OCI-LY7 (cell line): ENCODE measurements at regions not wholly inside any gene's neighbourhood (a gene's known extent, or its start where the extent isn't known, plus 50 kb on each side); places are given as distances from the start of the nearest gene placed in this dataset.

Experiments used
- BruUV-seq: library from RNA; stranded (reverse); fragments of 400-500 nt; replicated peaks from 2 replicates; lab custom pipeline; 2021; lab: Mats Ljungman, UMichigan
- CTCF ChIA-PET: fragments of 300-600 bp; sonication (Branson Sonifier 250); formaldehyde crosslinking; loops from one replicate; lab custom pipeline; 2022; ENCODE audit warnings: antibody characterized with exemption; ENCODE audit not compliant: unreplicated experiment; lab: Charles Lee
- POLR2A ChIA-PET: fragments of 300-600 bp; sonication (Branson Sonifier 250); formaldehyde crosslinking; loops from one replicate; lab custom pipeline; 2022; ENCODE audit warnings: antibody characterized with exemption; lab: Charles Lee
- DNase-seq: peaks from one replicate; pipeline ENCODE4 v3.0.0-alpha.2; 2015; ENCODE audit warnings: low spot score
- H2AFZ ChIP-seq: fragments of 200-600 bp; sonication (generic), shearing (Covaris generic); 2 replicates; pipeline ENCODE4 v1.6.1; 2014; ENCODE audit warnings: mild to moderate bottlenecking, antibody characterized with exemption, low read length, moderate library complexity
- H3K27ac ChIP-seq: fragments of 200-600 bp; sonication (generic); 2 replicates; pipeline ENCODE4 v1.5.1; 2014; ENCODE audit warnings: mixed run types, low read depth, mild to moderate bottlenecking, moderate library complexity, low read length, inconsistent platforms; ENCODE audit not compliant: poor library complexity, severe bottlenecking
- H3K36me3 ChIP-seq: fragments of 200-600 bp; sonication (generic); 2 replicates; pipeline ENCODE4 v1.6.1; 2014; ENCODE audit warnings: mild to moderate bottlenecking, antibody characterized with exemption, low read length, moderate library complexity, mixed read lengths; ENCODE audit not compliant: insufficient read depth
- H3K4me1 ChIP-seq: fragments of 200-600 bp; sonication (generic); 2 replicates; pipeline ENCODE4 v1.5.1; 2014; ENCODE audit warnings: mild to moderate bottlenecking, low read length; ENCODE audit not compliant: insufficient read depth, poor library complexity, severe bottlenecking
- H3K4me2 ChIP-seq: fragments of 200-600 bp; sonication (generic); 2 replicates; pipeline ENCODE4 v1.6.1; 2014; ENCODE audit warnings: mild to moderate bottlenecking, low read length
- H3K4me3 ChIP-seq: fragments of 200-600 bp; sonication (generic); 2 replicates; pipeline ENCODE4 v1.5.1; 2014; ENCODE audit warnings: mild to moderate bottlenecking, low read depth, low read length; ENCODE audit not compliant: poor library complexity, severe bottlenecking
- H3K79me2 ChIP-seq: fragments of 200-600 bp; sonication (generic); 2 replicates; pipeline ENCODE4 v1.6.1; 2016; ENCODE audit warnings: low read depth, mild to moderate bottlenecking, low read length, moderate library complexity, mixed read lengths; ENCODE audit not compliant: insufficient read depth
- H3K9me2 ChIP-seq: fragments of 200-600 bp; sonication (generic); 2 replicates; pipeline ENCODE4 v1.6.1; 2016; ENCODE audit warnings: mild to moderate bottlenecking, low read length, mixed read lengths; ENCODE audit not compliant: insufficient read depth
- H3K9me3 ChIP-seq: fragments of 200-600 bp; sonication (generic); 2 replicates; pipeline ENCODE4 v1.6.1; 2014; ENCODE audit warnings: mild to moderate bottlenecking, mixed run types, low read length, mixed read lengths
- H4K20me1 ChIP-seq: fragments of 200-600 bp; sonication (generic); 2 replicates; pipeline ENCODE4 v1.6.1; 2014; ENCODE audit warnings: mild to moderate bottlenecking, antibody characterized with exemption, low read length, moderate library complexity, mixed read lengths; ENCODE audit not compliant: insufficient read depth
- EZH2phosphoT487 ChIP-seq: fragments of 200-600 bp; sonication (generic); IDR thresholded peaks from 2 replicates; pipeline ENCODE4 v1.6.1; 2018; ENCODE audit warnings: low read depth, borderline replicate concordance, mild to moderate bottlenecking, mixed run types, antibody characterized with exemption, low read length, moderate library complexity, mixed read lengths
- intact Hi-C: fragments of 100-400 bp; cut with micrococcal nuclease; formaldehyde crosslinking; loops from one replicate; pipeline ENCODE4 v1.10.0; 2022; ENCODE audit not compliant: unreplicated experiment
- TF ChIP-seq, protein P1 (sequence below): fragments of 200-600 bp; sonication (generic); conservative IDR thresholded peaks from 2 replicates; pipeline ENCODE4 v1.5.1; 2014; ENCODE audit warnings: mild to moderate bottlenecking, antibody characterized with exemption, low read length, moderate library complexity, mixed read lengths

DNA sequence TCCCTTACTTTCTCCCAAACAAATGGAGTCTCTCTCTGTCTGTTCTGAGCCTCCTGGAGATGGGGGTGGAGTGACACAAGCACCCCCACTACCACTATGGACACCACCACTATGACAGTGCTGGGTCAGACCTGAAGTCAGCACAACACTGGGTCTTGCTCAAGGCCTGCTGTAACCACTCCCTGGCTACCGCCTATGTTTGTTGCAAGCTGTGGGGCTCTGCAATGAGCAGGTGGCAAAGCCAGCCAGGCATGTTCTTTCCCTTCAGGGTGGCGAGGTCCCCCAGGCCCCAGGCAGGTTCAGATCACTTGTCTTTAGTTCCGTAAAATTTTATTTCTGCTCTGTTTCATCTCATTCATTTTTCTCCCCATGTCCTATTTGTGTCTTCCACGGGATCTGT, 349.8 kb downstream of the TMEM121 start:
- ChIA-PET POLR2A (no interaction called here), CTCF (no interaction called here)
- Histone ChIP-seq H3K4me1 (no peaks in the 10 kb centered on the region), H3K4me3 (no peak overlapping the region), H2AFZ (no peak overlapping the region), H4K20me1 (no peaks in the 10 kb centered on the region), H3K36me3 (no peaks in the 10 kb centered on the region), H3K79me2 (no peaks in the 10 kb centered on the region), H3K27ac (no peak overlapping the region), H3K9me2 (no peaks in the 10 kb centered on the region), H3K4me2 (no peak overlapping the region), H3K9me3 (no peaks in the 10 kb centered on the region)
- TF ChIP-seq, protein P1, sequence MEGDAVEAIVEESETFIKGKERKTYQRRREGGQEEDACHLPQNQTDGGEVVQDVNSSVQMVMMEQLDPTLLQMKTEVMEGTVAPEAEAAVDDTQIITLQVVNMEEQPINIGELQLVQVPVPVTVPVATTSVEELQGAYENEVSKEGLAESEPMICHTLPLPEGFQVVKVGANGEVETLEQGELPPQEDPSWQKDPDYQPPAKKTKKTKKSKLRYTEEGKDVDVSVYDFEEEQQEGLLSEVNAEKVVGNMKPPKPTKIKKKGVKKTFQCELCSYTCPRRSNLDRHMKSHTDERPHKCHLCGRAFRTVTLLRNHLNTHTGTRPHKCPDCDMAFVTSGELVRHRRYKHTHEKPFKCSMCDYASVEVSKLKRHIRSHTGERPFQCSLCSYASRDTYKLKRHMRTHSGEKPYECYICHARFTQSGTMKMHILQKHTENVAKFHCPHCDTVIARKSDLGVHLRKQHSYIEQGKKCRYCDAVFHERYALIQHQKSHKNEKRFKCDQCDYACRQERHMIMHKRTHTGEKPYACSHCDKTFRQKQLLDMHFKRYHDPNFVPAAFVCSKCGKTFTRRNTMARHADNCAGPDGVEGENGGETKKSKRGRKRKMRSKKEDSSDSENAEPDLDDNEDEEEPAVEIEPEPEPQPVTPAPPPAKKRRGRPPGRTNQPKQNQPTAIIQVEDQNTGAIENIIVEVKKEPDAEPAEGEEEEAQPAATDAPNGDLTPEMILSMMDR: no peak
- no peak for TF ChIP-seq EZH2phosphoT487
- intact Hi-C loops: no loop called here
- no TSS peak for BruUV-seq
- DNase-seq: no peak

DNA sequence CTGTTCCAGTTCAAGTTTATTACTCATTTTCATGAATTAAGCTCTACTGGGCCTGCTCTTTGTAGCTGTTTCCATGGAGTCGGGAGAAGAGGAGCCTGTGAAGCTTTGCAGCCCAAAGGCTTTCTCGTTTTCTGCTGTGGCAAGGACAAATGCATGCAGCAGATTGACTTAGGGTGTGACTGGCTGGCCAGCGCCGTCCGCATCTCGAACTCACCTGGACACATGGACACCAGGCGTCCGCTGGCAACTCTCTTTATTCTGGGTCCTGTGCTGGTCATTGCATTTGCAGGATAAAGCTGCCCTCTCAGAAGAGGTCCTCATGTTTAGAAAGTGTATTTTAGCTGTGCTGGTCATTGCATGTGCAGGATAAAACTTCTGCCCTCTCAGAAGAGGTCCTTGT, 350.4 kb downstream of the TMEM121 start:
- Histone ChIP-seq H3K36me3 (no peaks in the 10 kb centered on the region), H3K9me2 (no peaks in the 10 kb centered on the region), H2AFZ (no peak overlapping the region), H3K9me3 (no peaks in the 10 kb centered on the region), H3K27ac (no peak overlapping the region), H3K4me1 (no peaks in the 10 kb centered on the region), H3K4me3 (no peak overlapping the region), H3K4me2 (no peak overlapping the region), H3K79me2 (no peaks in the 10 kb centered on the region), H4K20me1 (no peaks in the 10 kb centered on the region)
- intact Hi-C loops: no loop called here
- TF ChIP-seq, protein P1: no peak
- TF ChIP-seq EZH2phosphoT487: no peak
- BruUV-seq: no TSS peak
- ChIA-PET POLR2A (no interaction called here), CTCF (no interaction called here)
- DNase-seq: no peak

DNA sequence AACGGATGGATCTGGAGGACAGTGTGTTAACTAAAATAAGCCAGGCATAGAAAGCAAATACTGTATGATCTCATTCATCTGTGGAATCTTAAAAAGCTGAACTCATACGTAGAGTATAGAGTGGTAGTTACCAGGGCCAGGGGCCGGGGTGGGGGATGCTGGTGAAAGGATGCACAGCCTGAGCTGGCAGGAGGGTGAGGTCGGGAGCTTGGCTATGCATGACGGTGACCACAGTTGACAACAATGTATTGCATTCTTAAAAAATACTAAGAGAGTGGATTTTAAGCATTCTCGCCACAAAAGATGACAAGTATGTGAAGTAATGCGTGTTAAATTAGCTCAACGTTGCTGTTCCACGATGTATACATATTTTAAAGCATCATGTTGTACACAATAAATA, 351.3 kb downstream of the TMEM121 start:
- Histone ChIP-seq H3K4me1 (no peaks in the 10 kb centered on the region), H2AFZ (no peak overlapping the region), H4K20me1 (no peaks in the 10 kb centered on the region), H3K9me2 (no peaks in the 10 kb centered on the region), H3K79me2 (no peaks in the 10 kb centered on the region), H3K4me3 (no peak overlapping the region), H3K9me3 (no peaks in the 10 kb centered on the region), H3K4me2 (no peak overlapping the region), H3K36me3 (no peaks in the 10 kb centered on the region), H3K27ac (no peak overlapping the region)
- TF ChIP-seq, protein P1: no peak
- TF ChIP-seq EZH2phosphoT487: no peak
- POLR2A ChIA-PET: no interaction called here
- no peak for DNase-seq
- no TSS peak for BruUV-seq
- CTCF ChIA-PET: no interaction called here
- intact Hi-C loops: no loop called here
